Aorta (tissue), 5 donors: ENCODE measurements at regions not wholly inside any gene's neighbourhood (a gene's known extent, or its start where the extent isn't known, plus 50 kb on each side); places are given as distances from the start of the nearest gene placed in this dataset.

Experiments used
- ATAC-seq: fragments of 200-7000 bp; cut with Tn5 transposase; one replicate; pipeline ENCODE4 v1.9.1; 2022; ENCODE audit warnings: moderate library complexity; ENCODE audit not compliant: low FRiP score
- DNase-seq, 2 donors: peaks; one replicate each; pipeline ENCODE4 v3.0.0-alpha.2; 2020
- H3K27ac ChIP-seq, 2 donors: one replicate each; pipeline ENCODE4 v1.5.1; 2013; ENCODE audit warnings: low read length in 2 of 2, mild to moderate bottlenecking in 2 of 2, moderate library complexity in 2 of 2, control low read depth in 1 of 2, inconsistent platforms in 1 of 2, low read depth in 1 of 2
- H3K27me3 ChIP-seq, 2 donors: one replicate each; pipeline ENCODE4 v1.6.1; 2013; ENCODE audit warnings: control low read depth in 1 of 2, low read length in 1 of 2, mild to moderate bottlenecking in 1 of 2, moderate library complexity in 1 of 2; ENCODE audit not compliant: insufficient read depth in 2 of 2, control insufficient read depth in 1 of 2
- H3K36me3 ChIP-seq, 2 donors: one replicate each; pipeline ENCODE4 v1.6.1; 2013; ENCODE audit warnings: control low read depth in 1 of 2, low read length in 1 of 2, mild to moderate bottlenecking in 1 of 2; ENCODE audit not compliant: insufficient read depth in 2 of 2, control insufficient read depth in 1 of 2
- H3K4me1 ChIP-seq, 2 donors: one replicate each; pipeline ENCODE4 v1.6.1; 2013; ENCODE audit warnings: low read length in 2 of 2, control low read depth in 1 of 2, mild to moderate bottlenecking in 1 of 2, moderate library complexity in 1 of 2; ENCODE audit not compliant: insufficient read depth in 2 of 2, control insufficient read depth in 1 of 2
- H3K4me3 ChIP-seq, 2 donors: one replicate each; pipeline ENCODE4 v1.5.1; 2013; ENCODE audit warnings: low read length in 2 of 2, control low read depth in 1 of 2, mild to moderate bottlenecking in 1 of 2
- H3K9me3 ChIP-seq: one replicate; pipeline ENCODE4 v1.6.1; 2013; ENCODE audit warnings: mild to moderate bottlenecking, low read length; ENCODE audit not compliant: control insufficient read depth
- WGBS, 2 donors: extraction: QIAGEN DNeasy Blood & Tissue Kit; methylation state at CpG; one replicate each; pipeline ENCODE4 v1.1.7; 2013; 5-methylcytosine and 5-hydroxymethylcytosine counted together
- intact Hi-C, 2 donors: fragments of 100-400 bp; cut with DNase I; formaldehyde crosslinking; loops; one replicate each; pipeline versions ENCODE4 v1.14.2 to v1.15.0; 2022
- donor health status: healthy with polysubstance abuse.
- donor health status: Bipolar disorder and iron deficiency.
- donor health status: DM: no; HTN: no; CAD: no.
- donor health status: DM: no; HTN: no; CAD: no.
- donor health status: DM: yes; HTN: yes; CAD: no.

- WGBS, 2 donors: 3 to 4% methylated on average over 8 of the region's 8 CpGs
- DNase-seq: no peak
- peaks cover 1 to 6% of the 10 kb centered on the region in 2 donors for H3K4me1 ChIP-seq
- peak overlapping the region; percentile 33 to 73 for H3K27ac ChIP-seq
- H3K27me3 ChIP-seq: no peaks in the 10 kb centered on the region
- no peaks in the 10 kb centered on the region for H3K36me3 ChIP-seq
- H3K4me3 ChIP-seq: peak overlapping the region; percentile 21 to 24
- no peak for ATAC-seq
- intact Hi-C loops: loop anchor here in 1 of 2 donors (5.0 kb wide), 1 partner anchor 112 kb away; no protein-coding TSS in a partner anchor
- no peaks in the 10 kb centered on the region for H3K9me3 ChIP-seq
Observed at GRCh38 chr3:31165399-31165860, 271.0 kb upstream of the GADL1 start.

GRCh38 chr3:31166249-31166885, 271.9 kb upstream of the GADL1 start:
- Histone ChIP-seq H3K4me3 (no peak overlapping the region), H3K9me3 (no peaks in the 10 kb centered on the region), H3K27ac (peak overlapping the region; percentile 28 to 82), H3K4me1 (peaks cover 5 to 6% of the 10 kb centered on the region in 2 donors), H3K27me3 (no peaks in the 10 kb centered on the region), H3K36me3 (no peaks in the 10 kb centered on the region)
- 2% methylated on average over 4 of the region's 4 CpGs for WGBS, 2 donors
- DNase-seq: peak in 1 of 2 donors; percentile 58
- intact Hi-C loops: loop anchor here in 1 of 2 donors (2.0 to 5.0 kb wide), 2 partner anchors 111 to 366 kb away; partner anchors contain the start of gene STT3B
- ATAC-seq: no peak

- Histone ChIP-seq H3K27ac (peak overlapping the region in 1 of 2 donors; percentile 76), H3K27me3 (no peaks in the 10 kb centered on the region), H3K4me3 (no peak overlapping the region), H3K4me1 (peaks cover 6% of the 10 kb centered on the region in 2 donors), H3K9me3 (no peaks in the 10 kb centered on the region), H3K36me3 (no peaks in the 10 kb centered on the region)
- intact Hi-C loops: loop anchor here in 1 of 2 donors (2.0 to 5.0 kb wide), 2 partner anchors 110 to 365 kb away; partner anchors contain the start of gene STT3B
- DNase-seq: no peak
- ATAC-seq: no peak
- WGBS, 2 donors: 56% methylated on average over 3 of the region's 3 CpGs
Observed at GRCh38 chr3:31167666-31168065, 273.2 kb upstream of the GADL1 start.

- 5 to 6% methylated on average over 2 of the region's 2 CpGs for WGBS, 2 donors
- peaks cover 4 to 6% of the 10 kb centered on the region in 2 donors for H3K4me1 ChIP-seq
- peak overlapping the region in 1 of 2 donors; percentile 88 for H3K27ac ChIP-seq
- intact Hi-C loops: no loop called here
- H3K4me3 ChIP-seq: no peak overlapping the region
- H3K36me3 ChIP-seq: no peaks in the 10 kb centered on the region
- no peak for ATAC-seq
- H3K9me3 ChIP-seq: no peaks in the 10 kb centered on the region
- H3K27me3 ChIP-seq: no peaks in the 10 kb centered on the region
- DNase-seq: no peak
Observed at GRCh38 chr3:31170932-31171670, 276.6 kb upstream of the GADL1 start.

- no peak for ATAC-seq
- H3K4me1 ChIP-seq: peaks cover 4 to 6% of the 10 kb centered on the region in 2 donors
- no peak for DNase-seq
- no peaks in the 10 kb centered on the region for H3K27me3 ChIP-seq
- 45 to 51% methylated on average over 4 of the region's 4 CpGs for WGBS, 2 donors
- H3K27ac ChIP-seq: no peak overlapping the region
- intact Hi-C loops: no loop called here
- no peaks in the 10 kb centered on the region for H3K36me3 ChIP-seq
- no peak overlapping the region for H3K4me3 ChIP-seq
- no peaks in the 10 kb centered on the region for H3K9me3 ChIP-seq
Observed at GRCh38 chr3:31172336-31172735, 277.9 kb upstream of the GADL1 start.

GRCh38 chr3:31173118-31173718, 278.8 kb upstream of the GADL1 start:
- H3K27ac ChIP-seq: no peak overlapping the region
- DNase-seq (no peak), ATAC-seq (no peak)
- WGBS, 2 donors: 88 to 93% methylated on average over 1 of the region's 1 CpG
- no peaks in the 10 kb centered on the region for H3K27me3 ChIP-seq
- H3K4me1 ChIP-seq: peaks cover 2 to 4% of the 10 kb centered on the region in 2 donors
- H3K4me3 ChIP-seq: no peak overlapping the region
- no peaks in the 10 kb centered on the region for H3K36me3 ChIP-seq
- intact Hi-C loops: no loop called here
- H3K9me3 ChIP-seq: no peaks in the 10 kb centered on the region

- Histone ChIP-seq H3K4me3 (no peak overlapping the region), H3K36me3 (no peaks in the 10 kb centered on the region), H3K9me3 (no peaks in the 10 kb centered on the region), H3K27ac (no peak overlapping the region), H3K4me1 (peaks cover 0 to 4% of the 10 kb centered on the region in 2 donors), H3K27me3 (no peaks in the 10 kb centered on the region)
- 58 to 69% methylated on average over 3 of the region's 3 CpGs for WGBS, 2 donors
- intact Hi-C loops: no loop called here
- no peak for ATAC-seq
- DNase-seq: no peak
Observed at GRCh38 chr3:31174079-31174478, 279.6 kb upstream of the GADL1 start.

- H3K36me3 ChIP-seq: no peaks in the 10 kb centered on the region
- intact Hi-C loops: no loop called here
- WGBS, 2 donors: 96% methylated on average over 3 of the region's 3 CpGs
- DNase-seq (no peak), ATAC-seq (no peak)
- H3K4me1 ChIP-seq: peaks cover 0 to 2% of the 10 kb centered on the region in 2 donors
- H3K27ac ChIP-seq: no peak overlapping the region
- no peaks in the 10 kb centered on the region for H3K9me3 ChIP-seq
- no peaks in the 10 kb centered on the region for H3K27me3 ChIP-seq
- no peak overlapping the region for H3K4me3 ChIP-seq
Observed at GRCh38 chr3:31176045-31176444, 281.6 kb upstream of the GADL1 start.
